HepG2 (cell line): ENCODE measurements at regions not wholly inside any gene's neighbourhood (a gene's known extent, or its start where the extent isn't known, plus 50 kb on each side); places are given as distances from the start of the nearest gene placed in this dataset.

Experiments
- ATAC-seq: fragments of 200-7000 bp; cut with Tn5 transposase; 3 replicates; pipeline ENCODE4 v1.9.1; 2020; ENCODE audit warnings: mild to moderate bottlenecking, moderate library complexity
- BruUV-seq: library from RNA; stranded (reverse); fragments of 400-500 nt; replicated peaks from 2 replicates; lab custom pipeline; 2021; lab: Mats Ljungman, UMichigan
- CTCF ChIA-PET: fragments of 300-600 bp; formaldehyde crosslinking; extraction: SDS; loops from one replicate; lab custom pipeline; 2021; ENCODE audit warnings: low total read pairs, inconsistent platforms, low intra/inter-chr PET ratio; lab: Yijun Ruan, JAX
- POLR2A ChIA-PET: fragments of 350-600 bp; sonication (Branson Sonifier 250); formaldehyde crosslinking; loops from one replicate; lab custom pipeline; 2020; ENCODE audit warnings: antibody characterized with exemption, inconsistent platforms; lab: Yijun Ruan, JAX
- DNase-seq: peaks from one replicate; pipeline ENCODE4 v3.0.0-alpha.2; 2015; ENCODE audit warnings: low spot score
- FAIRE-seq: peaks from 3 replicates; lab custom pipeline; 2011; peaks lifted over from hg19 to GRCh38; lab: Jason Lieb, UNC
- H2AFZ ChIP-seq: one replicate; pipeline ENCODE4 v1.6.1; 2011; ENCODE audit warnings: low read length, inconsistent platforms
- H3K27ac ChIP-seq: fragments of 300-600 bp; 3 replicates; pipeline ENCODE4 v1.8.0; 2011; ENCODE audit warnings: mixed run types, mild to moderate bottlenecking, mixed read lengths, low read length, inconsistent platforms; ENCODE audit not compliant: insufficient read depth; ENCODE audit errors: extremely low read length
- H3K27me3 ChIP-seq, 2 experiments: fragments of 200-600 bp in 1 of 2; 2 replicates in 1 of 2; 3 replicates in 1 of 2; pipeline versions ENCODE4 v1.6.0 to v1.8.0; 2011; ENCODE audit warnings: low read length in 2 of 2, mild to moderate bottlenecking in 2 of 2, moderate library complexity in 2 of 2, inconsistent platforms in 1 of 2; ENCODE audit not compliant: insufficient read depth in 2 of 2, control insufficient read depth in 1 of 2
- H3K36me3 ChIP-seq, 2 experiments: fragments of 200-600 bp in 1 of 2; replicated peaks in 1 of 2; 2 replicates in 1 of 2; 3 replicates in 1 of 2; pipeline versions ENCODE4 v1.5.1 to v1.8.0; 2011; ENCODE audit warnings: low read length in 2 of 2, inconsistent platforms in 1 of 2; ENCODE audit not compliant: insufficient read depth in 2 of 2, control insufficient read depth in 1 of 2
- H3K4me1 ChIP-seq: 2 replicates; pipeline ENCODE4 v1.5.1; 2012; ENCODE audit warnings: low read length, inconsistent platforms; ENCODE audit not compliant: insufficient read depth
- H3K4me2 ChIP-seq: 2 replicates; pipeline ENCODE4 v1.6.0; 2011; ENCODE audit warnings: low read depth, low read length, inconsistent platforms
- H3K4me3 ChIP-seq, 3 experiments: fragments of 200-600 bp in 1 of 3; sonication (generic), shearing (Covaris generic) in 1 of 3; replicated peaks in 1 of 3; 2 replicates each; pipeline ENCODE4 v1.5.1; 2011 to 2016; ENCODE audit warnings: low read length in 3 of 3, inconsistent platforms in 2 of 3, low read depth in 2 of 3, mild to moderate bottlenecking in 2 of 3, control low read depth in 1 of 3, mixed read lengths in 1 of 3; ENCODE audit not compliant: insufficient read depth in 1 of 3
- H3K79me2 ChIP-seq: one replicate; pipeline ENCODE4 v1.6.1; 2011; ENCODE audit warnings: low read length, inconsistent platforms; ENCODE audit not compliant: insufficient read depth
- H3K9ac ChIP-seq: 2 replicates; pipeline ENCODE4 v1.6.0; 2011; ENCODE audit warnings: mild to moderate bottlenecking, low read depth, low read length, inconsistent platforms; ENCODE audit not compliant: insufficient read depth
- H3K9me3 ChIP-seq: 2 replicates; pipeline ENCODE4 v1.5.1; 2012; ENCODE audit warnings: mild to moderate bottlenecking, low read length
- H4K20me1 ChIP-seq: 2 replicates; pipeline ENCODE4 v1.6.0; 2011; ENCODE audit warnings: inconsistent platforms, mild to moderate bottlenecking, low read length, moderate library complexity; ENCODE audit not compliant: insufficient read depth
- DNMT1 ChIP-seq: sonication (generic); formaldehyde crosslinking; IDR thresholded peaks from 2 replicates; pipeline ENCODE4 v1.5.1; 2020; ENCODE audit warnings: mild to moderate bottlenecking, missing genetic modification reagents
- SIX4 ChIP-seq: sonication (generic); formaldehyde crosslinking; IDR thresholded peaks from 2 replicates; pipeline ENCODE4 v1.4.0; 2020; ENCODE audit warnings: missing genetic modification reagents
- ZNF614 ChIP-seq: IDR thresholded peaks from 2 replicates; pipeline ENCODE4 v1.6.1; 2018; ENCODE audit warnings: missing biosample characterization, missing genetic modification reagents, inconsistent platforms, borderline replicate concordance
- WGBS: methylation state at CpG from one replicate; pipeline ENCODE4 v1.1.6; 2017; ENCODE audit warnings: low lambda C conversion rate; 5-methylcytosine and 5-hydroxymethylcytosine counted together
- in situ Hi-C: cut with HindIII; loops from 2 replicates; pipeline ENCODE4 v1.10.0; 2017; ENCODE audit warnings: low pct_unique_long_range_greater_than_20kb; ENCODE audit not compliant: extremely low pct_ligation_motif_present
- intact Hi-C: fragments of 100-400 bp; cut with micrococcal nuclease; formaldehyde crosslinking; loops from one replicate; pipeline ENCODE4 v1.10.0; 2022; ENCODE audit not compliant: unreplicated experiment

GRCh38 chr2:106584304-106584954 lies 97.3 kb downstream of the CD8B2 start:
- H3K27me3 ChIP-seq, result peaks cover 0 to 29% of the 10 kb centered on the region in 2 experiments; a peak in 2 of 5 replicates
- ChIA-PET POLR2A (no interaction called here), CTCF (no interaction called here)
- no peaks in the 10 kb centered on the region for H3K36me3 ChIP-seq
- intact Hi-C loops, result loop anchor here (5.0 kb wide), 1 partner anchor 477 kb away; no protein-coding TSS in a partner anchor
- no peak overlapping the region for H2AFZ ChIP-seq
- H3K9ac ChIP-seq, result no peak overlapping the region
- 0 out of 2 replicates have a peak, but pooled peaks have one; percentile 54 for TF ChIP-seq DNMT1
- TF ChIP-seq SIX4 (CRISPR knock-in tag), result no peak
- ATAC-seq, result no peak
- no TSS peak for BruUV-seq
- H4K20me1 ChIP-seq, result no peaks in the 10 kb centered on the region
- H3K4me1 ChIP-seq, result peaks cover 17% of the 10 kb centered on the region
- 46% methylated on average over 15 of the region's 47 CpGs for WGBS
- FAIRE-seq, result no peak
- in situ Hi-C loops, result no loop called here
- H3K4me2 ChIP-seq, result no peak overlapping the region
- H3K9me3 ChIP-seq, result no peaks in the 10 kb centered on the region
- H3K4me3 ChIP-seq, result no peak overlapping the region
- no peaks in the 10 kb centered on the region for H3K79me2 ChIP-seq
- no peak overlapping the region for H3K27ac ChIP-seq
- DNase-seq, result no peak

- peak; percentile 12 for FAIRE-seq
- H3K4me1 ChIP-seq, result no peaks in the 10 kb centered on the region
- ATAC-seq, result peak; percentile 60; the same call in 2 of the 3 replicates
- H3K9ac ChIP-seq, result no peak overlapping the region
- peak; percentile 7 for DNase-seq
- H3K4me2 ChIP-seq, result no peak overlapping the region
- 10% methylated on average over 4 of the region's 4 CpGs for WGBS
- ChIA-PET CTCF (no interaction called here), POLR2A (no interaction called here)
- intact Hi-C loops, result no loop called here
- no peaks in the 10 kb centered on the region for H3K9me3 ChIP-seq
- no peaks in the 10 kb centered on the region for H3K36me3 ChIP-seq
- no peak overlapping the region for H3K27ac ChIP-seq
- in situ Hi-C loops, result no loop called here
- no TSS peak for BruUV-seq
- no peak overlapping the region for H2AFZ ChIP-seq
- TF ChIP-seq ZNF614 (CRISPR knock-in tag), result no peak
- no peaks in the 10 kb centered on the region for H4K20me1 ChIP-seq
- H3K79me2 ChIP-seq, result no peaks in the 10 kb centered on the region
- H3K4me3 ChIP-seq, result no peak overlapping the region
- 0 out of 5 replicates have a peak, but pooled peaks cover 0 to 2% of the 10 kb centered on the region in 2 experiments for H3K27me3 ChIP-seq
Observed at GRCh38 chr2:106596844-106597243, 109.7 kb downstream of the CD8B2 start.
